ENCODE measurements at regions not wholly inside any gene's neighbourhood (a gene's known extent, or its start where the extent isn't known, plus 50 kb on each side); places are given as distances from the start of the nearest gene placed in this dataset.

DNA sequence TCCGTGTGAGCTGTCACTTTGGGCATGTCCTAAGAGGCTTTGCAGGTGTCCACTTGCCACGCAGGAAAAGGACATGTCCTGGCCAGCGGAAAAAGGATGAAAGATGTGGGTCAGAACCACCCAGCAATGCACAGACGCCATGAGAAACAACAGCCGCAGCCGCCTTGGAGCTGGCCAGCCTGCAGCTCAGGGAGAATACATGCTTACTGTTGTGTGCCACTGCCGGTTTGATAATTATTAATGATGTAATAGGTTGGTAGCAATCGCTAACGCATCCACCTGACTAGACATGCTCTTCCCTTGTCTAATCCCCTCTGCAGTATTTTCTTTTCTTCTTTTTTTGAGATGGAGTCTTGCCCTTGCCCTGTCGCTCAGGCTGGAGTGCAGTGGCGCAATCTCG lies 221.7 kb downstream of the HAUS1 start:
- H3K4me1 ChIP-seq (ENCODE audit: control insufficient read depth in 1 of 2, insufficient read depth in 2 of 2, low read length in 2 of 2), result no peaks in the 10 kb centered on the region
- H3K4me3 ChIP-seq (ENCODE audit: low read depth in 1 of 2, low read length in 2 of 2), result no peak overlapping the region
- no peaks in the 10 kb centered on the region for H3K9me3 ChIP-seq (ENCODE audit: control insufficient read depth in 1 of 2, low read length in 2 of 2)
- H3K27ac ChIP-seq (ENCODE audit: low read length), result no peak overlapping the region
- no peaks in the 10 kb centered on the region for H3K36me3 ChIP-seq (ENCODE audit: control insufficient read depth in 1 of 2, insufficient read depth in 2 of 2, low read length in 2 of 2)
- H3K27me3 ChIP-seq (ENCODE audit: low read depth, low read length), result no peaks in the 10 kb centered on the region

DNA sequence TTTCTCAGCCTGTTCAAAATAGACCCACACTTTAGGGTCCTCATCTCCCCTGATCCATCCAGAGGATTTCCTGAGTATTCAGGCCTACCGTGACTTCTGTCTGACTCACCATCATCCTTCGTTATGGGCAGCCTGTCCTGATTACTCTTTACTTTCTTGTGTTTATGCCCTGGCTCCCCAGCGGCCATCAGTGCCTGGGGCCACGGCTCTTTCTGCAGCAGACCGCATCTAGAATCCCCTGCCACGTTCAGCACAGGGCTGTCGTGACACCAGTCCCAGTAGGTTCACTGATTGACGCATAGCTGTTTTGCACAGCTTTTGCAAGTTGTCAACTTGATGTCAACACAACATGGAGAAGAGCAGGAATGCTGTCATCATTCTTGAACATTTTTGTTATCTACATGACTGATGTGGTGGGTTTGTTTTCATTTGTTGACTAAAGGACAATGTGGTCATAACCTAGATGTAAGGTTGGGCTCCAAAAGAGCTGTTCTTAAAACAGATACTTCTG lies 225.6 kb downstream of the HAUS1 start:
- H3K27ac ChIP-seq (ENCODE audit: low read length), result no peak overlapping the region
- H3K9me3 ChIP-seq (ENCODE audit: control insufficient read depth in 1 of 2, low read length in 2 of 2), result no peaks in the 10 kb centered on the region
- no peaks in the 10 kb centered on the region for H3K36me3 ChIP-seq (ENCODE audit: control insufficient read depth in 1 of 2, insufficient read depth in 2 of 2, low read length in 2 of 2)
- peaks cover 0 to 14% of the 10 kb centered on the region in 2 donors for H3K4me1 ChIP-seq (ENCODE audit: control insufficient read depth in 1 of 2, insufficient read depth in 2 of 2, low read length in 2 of 2)
- H3K4me3 ChIP-seq (ENCODE audit: low read depth in 1 of 2, low read length in 2 of 2), result no peak overlapping the region
- H3K27me3 ChIP-seq (ENCODE audit: low read depth, low read length), result peaks cover 5% of the 10 kb centered on the region

DNA sequence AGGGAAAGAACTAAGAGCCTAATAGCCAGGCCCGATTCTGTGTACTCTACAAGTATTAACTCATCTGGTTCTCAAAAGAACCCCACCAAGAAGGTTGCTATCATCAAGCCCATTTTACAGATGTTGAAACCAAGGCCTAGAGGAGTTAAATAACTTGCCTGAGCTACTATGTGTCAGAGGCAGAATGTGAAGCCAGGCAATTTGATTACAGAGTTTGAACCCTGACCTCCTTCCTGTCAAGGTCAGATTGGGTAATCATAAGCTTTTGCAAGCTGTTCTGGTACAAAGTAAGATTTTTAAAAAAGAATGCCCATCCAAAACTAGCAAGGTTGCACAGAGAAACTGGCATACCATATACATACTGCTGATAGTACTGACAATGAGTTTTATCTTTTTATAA lies 227.1 kb downstream of the HAUS1 start:
- Histone ChIP-seq H3K9me3 (ENCODE audit: control insufficient read depth in 1 of 2, low read length in 2 of 2) (no peaks in the 10 kb centered on the region), H3K4me1 (ENCODE audit: control insufficient read depth in 1 of 2, insufficient read depth in 2 of 2, low read length in 2 of 2) (peaks cover 0 to 26% of the 10 kb centered on the region in 2 donors), H3K4me3 (ENCODE audit: low read depth in 1 of 2, low read length in 2 of 2) (no peak overlapping the region), H3K36me3 (ENCODE audit: control insufficient read depth in 1 of 2, insufficient read depth in 2 of 2, low read length in 2 of 2) (no peaks in the 10 kb centered on the region), H3K27ac (ENCODE audit: low read length) (no peak overlapping the region), H3K27me3 (ENCODE audit: low read depth, low read length) (peaks cover 5% of the 10 kb centered on the region)

DNA sequence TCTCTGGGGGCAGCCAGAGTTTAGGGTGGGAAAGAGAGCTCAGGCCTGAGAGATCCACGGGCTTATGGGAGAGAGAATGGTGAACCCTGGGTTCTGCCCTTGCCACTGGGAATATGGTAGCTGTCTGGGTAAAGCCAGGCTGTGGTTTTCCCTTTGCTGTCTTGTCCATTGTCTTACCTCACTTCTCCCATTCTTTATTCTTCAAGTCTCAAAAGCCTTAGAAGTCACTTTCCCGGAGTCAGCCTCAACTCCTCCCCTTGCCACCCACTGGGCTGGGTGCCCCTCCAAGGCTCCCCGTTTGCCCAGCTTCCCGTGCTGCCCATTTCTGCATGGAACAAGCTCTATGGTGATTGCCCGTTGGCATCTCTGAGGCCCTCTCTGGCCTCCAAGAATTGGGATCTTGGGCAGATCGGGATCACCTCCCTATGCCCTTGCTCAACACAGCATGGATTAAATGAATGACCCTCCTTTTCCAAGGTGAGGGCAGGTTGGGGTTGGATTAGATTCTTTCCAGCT lies 228.2 kb downstream of the HAUS1 start:
- no peak overlapping the region for H3K4me3 ChIP-seq (ENCODE audit: low read depth in 1 of 2, low read length in 2 of 2)
- peaks cover 5% of the 10 kb centered on the region for H3K27me3 ChIP-seq (ENCODE audit: low read depth, low read length)
- peaks cover 0 to 30% of the 10 kb centered on the region in 2 donors for H3K4me1 ChIP-seq (ENCODE audit: control insufficient read depth in 1 of 2, insufficient read depth in 2 of 2, low read length in 2 of 2)
- no peaks in the 10 kb centered on the region for H3K9me3 ChIP-seq (ENCODE audit: control insufficient read depth in 1 of 2, low read length in 2 of 2)
- H3K36me3 ChIP-seq (ENCODE audit: control insufficient read depth in 1 of 2, insufficient read depth in 2 of 2, low read length in 2 of 2), result no peaks in the 10 kb centered on the region
- no peak overlapping the region for H3K27ac ChIP-seq (ENCODE audit: low read length)

DNA sequence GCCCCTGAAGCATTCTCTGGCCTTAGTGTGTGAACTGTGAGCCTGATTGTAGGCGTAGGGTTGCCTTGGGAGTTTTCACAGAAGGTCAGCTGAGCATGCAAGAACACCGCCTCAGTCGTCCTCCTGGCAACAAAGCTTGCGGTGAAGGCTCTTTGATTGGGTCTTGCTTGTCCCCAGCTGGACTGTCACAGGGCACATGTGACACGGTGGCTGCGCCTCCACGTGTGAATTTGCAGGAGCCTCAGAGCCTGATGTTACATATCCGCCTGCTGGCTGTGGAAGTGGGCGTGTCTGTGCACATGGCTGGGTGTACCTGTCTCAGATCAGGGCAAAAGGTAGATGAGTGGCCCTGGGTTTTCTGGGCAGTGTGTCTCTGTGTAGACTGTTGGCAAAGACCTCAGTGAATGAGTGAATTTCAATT lies 228.7 kb downstream of the HAUS1 start:
- peaks cover 0 to 30% of the 10 kb centered on the region in 2 donors for H3K4me1 ChIP-seq (ENCODE audit: control insufficient read depth in 1 of 2, insufficient read depth in 2 of 2, low read length in 2 of 2)
- H3K27me3 ChIP-seq (ENCODE audit: low read depth, low read length), result peaks cover 5% of the 10 kb centered on the region
- H3K9me3 ChIP-seq (ENCODE audit: control insufficient read depth in 1 of 2, low read length in 2 of 2), result no peaks in the 10 kb centered on the region
- H3K4me3 ChIP-seq (ENCODE audit: low read depth in 1 of 2, low read length in 2 of 2), result peak overlapping the region in 1 of 2 donors; percentile 73
- H3K36me3 ChIP-seq (ENCODE audit: control insufficient read depth in 1 of 2, insufficient read depth in 2 of 2, low read length in 2 of 2), result no peaks in the 10 kb centered on the region
- no peak overlapping the region for H3K27ac ChIP-seq (ENCODE audit: low read length)

DNA sequence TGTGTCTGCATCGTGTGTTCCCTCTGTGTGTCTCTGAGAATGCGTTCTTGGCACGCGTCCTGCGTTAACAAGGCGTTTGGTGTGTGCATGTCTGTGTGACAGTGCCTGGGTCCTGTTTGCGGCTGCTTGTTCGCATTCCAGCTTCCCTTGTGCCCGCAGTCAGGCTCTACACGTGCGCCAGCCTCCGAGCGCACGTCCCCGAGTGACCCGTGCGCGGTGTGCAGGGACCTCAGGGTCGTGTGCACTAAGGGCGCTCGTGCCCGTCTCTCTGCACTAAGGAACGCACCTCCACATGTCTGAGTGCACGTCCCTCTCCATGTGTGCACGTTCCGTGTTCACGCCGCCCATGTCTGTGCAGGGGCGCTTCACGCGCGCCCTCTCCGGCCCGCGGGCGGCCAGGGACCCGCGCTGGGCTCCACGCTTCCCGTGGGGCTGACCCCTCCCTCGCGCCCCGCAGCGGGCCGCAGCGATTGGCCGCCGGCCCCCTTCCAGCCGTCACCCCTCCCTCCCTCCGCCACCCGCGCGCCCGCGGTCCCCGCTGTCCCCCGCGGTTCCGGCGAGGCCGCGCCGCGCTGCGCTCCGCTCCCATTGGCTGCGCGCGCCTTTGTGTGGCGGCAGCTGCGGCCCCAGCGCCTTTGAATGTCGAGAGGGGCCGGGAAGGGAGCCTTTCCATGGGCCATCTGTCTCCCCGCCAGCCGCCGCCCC lies 229.4 kb downstream of the HAUS1 start:
- Histone ChIP-seq H3K9me3 (ENCODE audit: control insufficient read depth in 1 of 2, low read length in 2 of 2) (no peaks in the 10 kb centered on the region), H3K4me1 (ENCODE audit: control insufficient read depth in 1 of 2, insufficient read depth in 2 of 2, low read length in 2 of 2) (peaks cover 0 to 30% of the 10 kb centered on the region in 2 donors), H3K27me3 (ENCODE audit: low read depth, low read length) (peaks cover 5% of the 10 kb centered on the region), H3K27ac (ENCODE audit: low read length) (no peak overlapping the region), H3K36me3 (ENCODE audit: control insufficient read depth in 1 of 2, insufficient read depth in 2 of 2, low read length in 2 of 2) (no peaks in the 10 kb centered on the region), H3K4me3 (ENCODE audit: low read depth in 1 of 2, low read length in 2 of 2) (peak overlapping the region; percentile 43 to 73)

DNA sequence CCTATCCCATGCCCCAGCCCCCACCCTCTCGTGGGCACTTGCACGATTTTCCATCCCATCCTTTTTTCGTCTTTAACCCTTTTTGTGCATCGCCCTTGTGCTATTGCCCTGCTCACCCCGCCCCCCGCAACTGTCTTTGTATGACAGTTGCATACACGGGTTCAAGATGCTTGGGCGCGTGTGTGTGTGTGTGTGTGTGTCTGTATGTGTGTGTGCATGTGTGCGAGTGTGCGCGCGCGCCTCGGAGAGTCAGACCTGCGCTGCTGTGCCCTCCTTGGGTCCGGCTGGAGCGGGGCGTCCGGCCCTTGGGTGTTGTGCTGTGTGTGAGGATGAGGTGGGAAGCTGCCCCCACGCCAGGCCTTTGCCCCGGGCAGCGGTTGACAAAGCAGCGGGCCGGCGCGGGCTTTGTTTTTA lies 230.7 kb downstream of the HAUS1 start:
- H3K27me3 ChIP-seq (ENCODE audit: low read depth, low read length), result peaks cover 5% of the 10 kb centered on the region

DNA sequence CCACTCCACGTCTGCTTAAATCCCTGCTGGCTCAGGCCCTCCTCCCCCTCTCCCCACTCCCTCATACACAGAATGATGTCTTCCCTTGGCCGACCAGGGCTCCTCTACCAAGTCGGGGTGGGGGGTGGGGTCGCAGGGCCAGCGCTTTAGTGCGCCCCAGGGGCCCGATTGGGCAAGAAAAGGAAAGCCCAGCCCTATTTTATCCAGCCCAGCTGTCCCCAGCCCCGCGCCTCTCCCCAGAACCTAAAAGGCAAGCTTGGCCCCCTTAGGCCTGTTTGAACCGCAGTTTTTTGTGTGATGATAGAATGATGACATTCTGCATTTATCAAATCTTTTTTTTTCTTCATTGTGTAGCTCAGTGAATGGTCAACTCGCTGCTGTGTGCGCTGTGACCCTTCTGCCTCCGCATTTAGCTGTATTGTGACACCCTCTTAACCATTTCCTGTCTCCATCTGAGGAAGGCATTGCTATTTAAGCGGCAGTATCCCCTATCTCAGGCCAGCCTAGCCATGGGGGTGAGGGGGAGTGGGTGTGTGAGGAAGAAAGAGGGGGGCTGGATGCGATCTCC lies 231.4 kb downstream of the HAUS1 start:
- no peak overlapping the region for H3K27ac ChIP-seq (ENCODE audit: low read length)
- peak overlapping the region; percentile 4 to 73 for H3K4me3 ChIP-seq (ENCODE audit: low read depth in 1 of 2, low read length in 2 of 2)
- no peaks in the 10 kb centered on the region for H3K36me3 ChIP-seq (ENCODE audit: control insufficient read depth in 1 of 2, insufficient read depth in 2 of 2, low read length in 2 of 2)
- no peaks in the 10 kb centered on the region for H3K9me3 ChIP-seq (ENCODE audit: control insufficient read depth in 1 of 2, low read length in 2 of 2)
- H3K27me3 ChIP-seq (ENCODE audit: low read depth, low read length), result peaks cover 5% of the 10 kb centered on the region
- H3K4me1 ChIP-seq (ENCODE audit: control insufficient read depth in 1 of 2, insufficient read depth in 2 of 2, low read length in 2 of 2), result peaks cover 0 to 30% of the 10 kb centered on the region in 2 donors

More for the DNA sequence above, 230.7 kb downstream of the HAUS1 start:
- peak overlapping the region; percentile 40 to 73 for H3K4me3 ChIP-seq (ENCODE audit: low read depth in 1 of 2, low read length in 2 of 2)
- no peaks in the 10 kb centered on the region for H3K36me3 ChIP-seq (ENCODE audit: control insufficient read depth in 1 of 2, insufficient read depth in 2 of 2, low read length in 2 of 2)
- H3K9me3 ChIP-seq (ENCODE audit: control insufficient read depth in 1 of 2, low read length in 2 of 2), result no peaks in the 10 kb centered on the region
- H3K27ac ChIP-seq (ENCODE audit: low read length), result no peak overlapping the region
- H3K4me1 ChIP-seq (ENCODE audit: control insufficient read depth in 1 of 2, insufficient read depth in 2 of 2, low read length in 2 of 2), result peaks cover 0 to 30% of the 10 kb centered on the region in 2 donors

DNA sequence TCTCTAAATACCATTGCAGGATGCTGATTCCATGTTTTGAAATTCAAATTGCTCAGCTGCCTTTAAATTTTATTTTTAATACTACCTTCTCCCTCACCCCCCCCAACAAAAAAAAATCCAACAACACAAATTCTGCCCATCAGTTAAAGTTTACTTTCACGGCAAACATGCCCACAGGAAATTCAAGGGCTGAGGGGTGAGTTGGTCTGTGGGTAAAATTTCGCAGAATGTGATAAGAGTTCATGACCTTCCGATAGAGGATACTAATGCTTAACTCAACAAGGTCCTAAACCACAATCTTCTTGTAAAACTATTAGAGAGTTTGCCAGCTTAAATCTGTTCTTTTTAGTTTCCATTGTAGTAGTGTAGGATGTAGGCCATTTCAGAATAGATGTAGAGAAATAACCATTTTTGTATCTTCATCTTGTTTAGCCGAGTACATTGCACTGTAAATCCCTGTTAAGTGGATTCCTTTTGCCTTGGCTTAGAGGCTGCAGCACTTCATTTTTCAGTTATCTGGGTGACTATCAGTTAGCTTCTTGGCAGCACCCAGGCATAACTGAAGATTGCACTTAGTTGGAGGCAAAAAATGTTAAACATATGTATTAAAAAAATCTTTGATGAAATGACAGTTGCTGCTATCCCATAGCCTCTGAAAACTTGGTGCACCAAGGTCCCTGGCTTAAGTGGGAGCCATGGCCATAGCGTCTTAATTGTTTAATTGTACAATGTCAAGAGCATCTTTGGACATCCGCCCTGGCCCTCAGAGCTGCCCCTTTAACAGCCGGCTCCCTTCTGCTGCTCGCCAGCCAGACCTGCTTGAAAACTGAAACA lies 232.3 kb downstream of the HAUS1 start:
- Histone ChIP-seq H3K36me3 (ENCODE audit: control insufficient read depth in 1 of 2, insufficient read depth in 2 of 2, low read length in 2 of 2) (no peaks in the 10 kb centered on the region), H3K4me3 (ENCODE audit: low read depth in 1 of 2, low read length in 2 of 2) (peak overlapping the region; percentile 3 to 4), H3K27ac (ENCODE audit: low read length) (peak overlapping the region; percentile 29), H3K4me1 (ENCODE audit: control insufficient read depth in 1 of 2, insufficient read depth in 2 of 2, low read length in 2 of 2) (peaks cover 0 to 30% of the 10 kb centered on the region in 2 donors), H3K9me3 (ENCODE audit: control insufficient read depth in 1 of 2, low read length in 2 of 2) (no peaks in the 10 kb centered on the region), H3K27me3 (ENCODE audit: low read depth, low read length) (peaks cover 5% of the 10 kb centered on the region)

DNA sequence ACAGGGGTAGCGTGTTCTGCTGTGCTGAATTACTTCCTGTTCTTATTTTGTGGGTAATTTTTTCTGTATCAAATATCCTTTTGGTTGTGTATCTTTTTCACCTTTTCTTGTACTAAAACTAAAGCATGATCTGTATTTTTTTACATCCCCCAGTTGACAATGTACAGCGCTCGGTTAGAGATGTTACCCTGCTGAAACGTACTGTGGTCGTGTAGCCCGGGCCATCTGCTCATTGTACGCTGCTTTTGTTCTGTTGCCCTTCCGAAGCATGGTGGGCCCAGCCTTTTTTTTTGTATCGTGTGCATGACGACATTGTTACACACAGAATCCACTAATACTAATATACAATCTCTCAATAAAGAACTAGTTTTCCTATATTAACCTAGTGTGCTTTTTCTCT lies 233.1 kb downstream of the HAUS1 start:
- peak overlapping the region in 1 of 2 donors; percentile 3 for H3K4me3 ChIP-seq (ENCODE audit: low read depth in 1 of 2, low read length in 2 of 2)
- H3K36me3 ChIP-seq (ENCODE audit: control insufficient read depth in 1 of 2, insufficient read depth in 2 of 2, low read length in 2 of 2), result no peaks in the 10 kb centered on the region
- peak overlapping the region; percentile 29 for H3K27ac ChIP-seq (ENCODE audit: low read length)
- H3K27me3 ChIP-seq (ENCODE audit: low read depth, low read length), result peaks cover 4% of the 10 kb centered on the region
- no peaks in the 10 kb centered on the region for H3K9me3 ChIP-seq (ENCODE audit: control insufficient read depth in 1 of 2, low read length in 2 of 2)
- peaks cover 0 to 30% of the 10 kb centered on the region in 2 donors for H3K4me1 ChIP-seq (ENCODE audit: control insufficient read depth in 1 of 2, insufficient read depth in 2 of 2, low read length in 2 of 2)

DNA sequence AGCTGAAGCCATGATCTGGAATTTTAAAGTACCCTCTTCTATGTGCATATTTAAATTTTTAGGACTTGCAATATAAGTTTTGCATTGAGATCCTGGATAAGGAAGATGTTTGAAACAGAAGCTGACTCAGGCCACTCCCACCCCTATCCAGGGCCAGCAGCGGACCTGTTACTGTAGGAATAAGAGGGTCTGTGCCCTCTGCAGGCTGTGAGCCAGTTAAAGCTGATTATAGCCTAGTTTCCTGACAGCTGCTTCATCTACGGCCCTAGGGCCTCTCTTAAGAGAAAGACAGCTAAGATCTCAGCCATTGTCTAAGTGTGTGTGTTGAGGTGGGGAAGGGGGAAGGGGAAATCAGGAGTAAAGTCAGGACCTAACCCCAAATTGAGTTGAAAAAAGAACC lies 234.0 kb downstream of the HAUS1 start:
- Histone ChIP-seq H3K4me1 (ENCODE audit: control insufficient read depth in 1 of 2, insufficient read depth in 2 of 2, low read length in 2 of 2) (peaks cover 0 to 25% of the 10 kb centered on the region in 2 donors), H3K27ac (ENCODE audit: low read length) (no peak overlapping the region), H3K27me3 (ENCODE audit: low read depth, low read length) (no peaks in the 10 kb centered on the region), H3K4me3 (ENCODE audit: low read depth in 1 of 2, low read length in 2 of 2) (no peak overlapping the region), H3K36me3 (ENCODE audit: control insufficient read depth in 1 of 2, insufficient read depth in 2 of 2, low read length in 2 of 2) (no peaks in the 10 kb centered on the region), H3K9me3 (ENCODE audit: control insufficient read depth in 1 of 2, low read length in 2 of 2) (no peaks in the 10 kb centered on the region)

Data from muscle layer of duodenum (tissue), 2 donors.